ENCODE measurements at regions not wholly inside any gene's neighbourhood (a gene's known extent, or its start where the extent isn't known, plus 50 kb on each side); places are given as distances from the start of the nearest gene placed in this dataset.

GRCh38 chr14:62629176-62629725 is 416.0 kb downstream of the KCNH5 start:
- Mint-ChIP-seq H3K36me3 (ENCODE audit: unreplicated experiment) (no peaks in the 10 kb centered on the region), H3K9me3 (ENCODE audit: unreplicated experiment) (peaks cover 18% of the 10 kb centered on the region), H3K4me1 (ENCODE audit: unreplicated experiment) (no peaks in the 10 kb centered on the region), H3K27me3 (ENCODE audit: unreplicated experiment) (no peaks in the 10 kb centered on the region), H3K27ac (ENCODE audit: unreplicated experiment) (no peak overlapping the region), H3K4me3 (ENCODE audit: unreplicated experiment) (no peak overlapping the region)
- no peak for TF ChIP-seq CTCF (IDR thresholded peaks at IDR 0.05)
- DNase-seq (ENCODE audit: extremely low spot score, unreplicated experiment), result no peak

- no peak overlapping the region for H3K27ac Mint-ChIP-seq (ENCODE audit: unreplicated experiment)
- no peaks in the 10 kb centered on the region for H3K27me3 Mint-ChIP-seq (ENCODE audit: unreplicated experiment)
- H3K36me3 Mint-ChIP-seq (ENCODE audit: unreplicated experiment), result no peaks in the 10 kb centered on the region
- no peak for DNase-seq (ENCODE audit: extremely low spot score, unreplicated experiment)
- peaks cover 8% of the 10 kb centered on the region for H3K9me3 Mint-ChIP-seq (ENCODE audit: unreplicated experiment)
- H3K4me3 Mint-ChIP-seq (ENCODE audit: unreplicated experiment), result no peak overlapping the region
- H3K4me1 Mint-ChIP-seq (ENCODE audit: unreplicated experiment), result no peaks in the 10 kb centered on the region
- no peak for TF ChIP-seq CTCF (IDR thresholded peaks at IDR 0.05)
These were observed 414.1 kb downstream of the KCNH5 start for GRCh38 chr14:62631176-62631575.

- no peaks in the 10 kb centered on the region for H3K4me1 Mint-ChIP-seq (ENCODE audit: unreplicated experiment)
- H3K4me3 Mint-ChIP-seq (ENCODE audit: unreplicated experiment), result no peak overlapping the region
- no peaks in the 10 kb centered on the region for H3K27me3 Mint-ChIP-seq (ENCODE audit: unreplicated experiment)
- no peak for DNase-seq (ENCODE audit: extremely low spot score, unreplicated experiment)
- no peak for TF ChIP-seq CTCF (IDR thresholded peaks at IDR 0.05)
- peaks cover 6% of the 10 kb centered on the region for H3K9me3 Mint-ChIP-seq (ENCODE audit: unreplicated experiment)
- no peak overlapping the region for H3K27ac Mint-ChIP-seq (ENCODE audit: unreplicated experiment)
- H3K36me3 Mint-ChIP-seq (ENCODE audit: unreplicated experiment), result no peaks in the 10 kb centered on the region
These were observed 412.5 kb downstream of the KCNH5 start for GRCh38 chr14:62632771-62633170.

GRCh38 chr14:62645649-62646048 is 399.6 kb downstream of the KCNH5 start:
- no peaks in the 10 kb centered on the region for H3K27me3 Mint-ChIP-seq (ENCODE audit: unreplicated experiment)
- H3K36me3 Mint-ChIP-seq (ENCODE audit: unreplicated experiment), result no peaks in the 10 kb centered on the region
- no peaks in the 10 kb centered on the region for H3K4me1 Mint-ChIP-seq (ENCODE audit: unreplicated experiment)
- H3K4me3 Mint-ChIP-seq (ENCODE audit: unreplicated experiment), result no peak overlapping the region
- no peak overlapping the region for H3K27ac Mint-ChIP-seq (ENCODE audit: unreplicated experiment)
- no peak for TF ChIP-seq CTCF (IDR thresholded peaks at IDR 0.05)
- DNase-seq (ENCODE audit: extremely low spot score, unreplicated experiment), result no peak
- H3K9me3 Mint-ChIP-seq (ENCODE audit: unreplicated experiment), result no peaks in the 10 kb centered on the region
